T-helper 2 cell (primary cell): ENCODE measurements at regions not wholly inside any gene's neighbourhood (a gene's known extent, or its start where the extent isn't known, plus 50 kb on each side); places are given as distances from the start of the nearest gene placed in this dataset.
"Not testable (repeated sequence)": the region's sequence is repeated elsewhere in the genome, so short reads cannot be mapped to it uniquely, and the experiment has no call there.

ENCODE experiments used
- DNase-seq, 5 experiments: peaks; one replicate each; pipeline versions ENCODE4 v3.0.0 to v3.0.0-alpha.2; 2012 to 2022

GRCh38 chr5:163305655-163306054 is 131.7 kb upstream of the CCNG1 start:
- no peak for DNase-seq

- peak in 1 of 5 experiments; percentile 24 for DNase-seq
Measured at GRCh38 chr5:163306421-163306820, 131.0 kb upstream of the CCNG1 start.

GRCh38 chr5:163309914-163310313 is 127.5 kb upstream of the CCNG1 start:
- DNase-seq = no peak

- peak in 1 of 5 experiments; percentile 77 for DNase-seq
Measured at GRCh38 chr5:163310997-163311396, 126.4 kb upstream of the CCNG1 start.

GRCh38 chr5:163312598-163312997 is 124.8 kb upstream of the CCNG1 start:
- no peak for DNase-seq

GRCh38 chr5:163313049-163313448 is 124.3 kb upstream of the CCNG1 start:
- peak in 1 of 5 experiments; percentile 14 for DNase-seq

GRCh38 chr5:163316374-163316773 is 121.0 kb upstream of the CCNG1 start:
- not testable (repeated sequence) for DNase-seq

GRCh38 chr5:163318707-163319106 is 118.7 kb upstream of the CCNG1 start:
- DNase-seq = no peak

GRCh38 chr5:163321511-163321910 is 115.9 kb upstream of the CCNG1 start:
- DNase-seq = no peak

- no peak for DNase-seq
Measured at GRCh38 chr5:163330723-163331668, 106.4 kb upstream of the CCNG1 start.

- DNase-seq = not testable (repeated sequence)
Measured at GRCh38 chr5:163336074-163336473, 101.3 kb upstream of the CCNG1 start.

- DNase-seq = no peak
Measured at GRCh38 chr5:163339148-163339547, 98.2 kb upstream of the CCNG1 start.

GRCh38 chr5:163340378-163340777 is 97.0 kb upstream of the CCNG1 start:
- DNase-seq = not testable (repeated sequence)

GRCh38 chr5:163342306-163342705 is 95.1 kb upstream of the CCNG1 start:
- no peak for DNase-seq

GRCh38 chr5:163345216-163345615 is 92.2 kb upstream of the CCNG1 start:
- DNase-seq = no peak

- DNase-seq = peak in 3 of 5 experiments; percentile 6 to 67 (median 20)
Measured at GRCh38 chr5:163347671-163348070, 89.7 kb upstream of the CCNG1 start.

GRCh38 chr5:163350083-163350482 is 87.3 kb upstream of the CCNG1 start:
- DNase-seq = no peak

- DNase-seq = no peak
Measured at GRCh38 chr5:163352531-163352930, 84.9 kb upstream of the CCNG1 start.

- not testable (repeated sequence) for DNase-seq
Measured at GRCh38 chr5:163355811-163356210, 81.6 kb upstream of the CCNG1 start.

GRCh38 chr5:163357636-163358035 is 79.8 kb upstream of the CCNG1 start:
- DNase-seq = no peak

GRCh38 chr5:163360656-163361055 is 76.7 kb upstream of the CCNG1 start:
- no peak for DNase-seq

- no peak for DNase-seq
Measured at GRCh38 chr5:163361450-163361849, 75.9 kb upstream of the CCNG1 start.

GRCh38 chr5:163362840-163363371 is 74.5 kb upstream of the CCNG1 start:
- no peak for DNase-seq

GRCh38 chr5:163363389-163363788 is 74.0 kb upstream of the CCNG1 start:
- DNase-seq = no peak
